Neural cell (in vitro differentiated cells): ENCODE measurements at regions not wholly inside any gene's neighbourhood (a gene's known extent, or its start where the extent isn't known, plus 50 kb on each side); places are given as distances from the start of the nearest gene placed in this dataset.

ENCODE experiments used
- CTCF ChIP-seq: fragments of 450-650 bp; IDR thresholded peaks from 2 replicates; pipeline ENCODE4 v1.5.1; 2014; ENCODE audit warnings: antibody characterized with exemption, mild to moderate bottlenecking, moderate library complexity; ENCODE audit not compliant: poor library complexity, severe bottlenecking
- EP300 ChIP-seq: fragments of 450-650 bp; conservative IDR thresholded peaks from 2 replicates; pipeline ENCODE4 v1.6.1; 2014; ENCODE audit warnings: antibody characterized with exemption, mild to moderate bottlenecking, moderate library complexity; ENCODE audit not compliant: poor library complexity, severe bottlenecking
- EZH2 ChIP-seq: fragments of 200-600, 300-800 bp; shearing (Covaris generic), sonication (generic); IDR thresholded peaks from 2 replicates; pipeline ENCODE4 v1.6.1; 2014; ENCODE audit warnings: antibody characterized with exemption, low read length, borderline replicate concordance, mild to moderate bottlenecking; ENCODE audit not compliant: insufficient read depth, poor library complexity, severe bottlenecking
- MXI1 ChIP-seq: fragments of 450-650 bp; conservative IDR thresholded peaks from 2 replicates; pipeline ENCODE4 v1.6.1; 2014; ENCODE audit warnings: antibody characterized with exemption, mild to moderate bottlenecking; ENCODE audit not compliant: poor library complexity, severe bottlenecking
- POLR2AphosphoS5 ChIP-seq: IDR thresholded peaks from 2 replicates; pipeline ENCODE4 v1.6.1; 2012
- RAD21 ChIP-seq: fragments of 450-650 bp; conservative IDR thresholded peaks from 2 replicates; pipeline ENCODE4 v1.6.1; 2014; ENCODE audit warnings: antibody characterized with exemption, mild to moderate bottlenecking, moderate library complexity
- REST ChIP-seq: IDR thresholded peaks from 2 replicates; pipeline ENCODE4 v1.6.1; 2012; ENCODE audit warnings: borderline replicate concordance

GRCh38 chr20:58072695-58073671, 155.5 kb downstream of the ANKRD60 start:
- TF ChIP-seq CTCF, result no peak
- TF ChIP-seq POLR2AphosphoS5, result no peak
- no peak for TF ChIP-seq REST
- TF ChIP-seq EZH2, result no peak
- no peak for TF ChIP-seq EP300
- no peak for TF ChIP-seq RAD21
- no peak for TF ChIP-seq MXI1
